B cell (primary cell): ENCODE measurements at regions not wholly inside any gene's neighbourhood (a gene's known extent, or its start where the extent isn't known, plus 50 kb on each side); places are given as distances from the start of the nearest gene placed in this dataset.

ENCODE experiments used
- ATAC-seq: fragments of 200-7000 bp; cut with Tn5 transposase; one replicate; pipeline ENCODE4 v1.10.0; 2021; ENCODE audit warnings: low read depth, mild to moderate bottlenecking, moderate number of reproducible peaks, moderate library complexity
- CTCF ChIA-PET: fragments of 350-600 bp; sonication (Branson Sonifier 250); formaldehyde crosslinking; loops from one replicate; lab custom pipeline; 2021; ENCODE audit warnings: antibody characterized with exemption, inconsistent platforms; lab: Charles Lee
- POLR2A ChIA-PET: fragments of 350-600 bp; sonication (Branson Sonifier 250); formaldehyde crosslinking; loops from one replicate; lab custom pipeline; 2021; ENCODE audit warnings: antibody characterized with exemption; lab: Charles Lee
- DNase-seq: peaks from one replicate; pipeline ENCODE4 v3.0.0; 2013
- H2AFZ ChIP-seq: 2 replicates; pipeline ENCODE4 v1.6.1; 2012; ENCODE audit warnings: mild to moderate bottlenecking, low read depth, low read length; ENCODE audit not compliant: insufficient read depth, poor library complexity, severe bottlenecking
- H3K27ac ChIP-seq, 2 donors: 1 replicate in 1 of 2; 2 replicates in 1 of 2; pipeline ENCODE4 v1.5.1; 2012 to 2013; ENCODE audit warnings: low read length in 2 of 2, mild to moderate bottlenecking in 2 of 2, moderate library complexity in 1 of 2
- H3K27me3 ChIP-seq, 4 experiments: fragments of 200-600 bp in 1 of 4; sonication (generic) in 1 of 4; replicated peaks in 1 of 4; 1 replicate in 2 of 4; 2 replicates in 2 of 4; pipeline versions ENCODE4 v1.6.1 to v1.7.0; 2013 to 2016; ENCODE audit warnings: low read length in 3 of 4, mild to moderate bottlenecking in 2 of 4, mixed read lengths in 1 of 4, moderate library complexity in 1 of 4; ENCODE audit not compliant: insufficient read depth in 4 of 4, control insufficient read depth in 3 of 4; ENCODE audit errors: control extremely low read depth in 1 of 4
- H3K36me3 ChIP-seq, 2 experiments: replicated peaks in 1 of 2; 1 replicate in 1 of 2; 2 replicates in 1 of 2; pipeline versions ENCODE4 v1.6.1 to v1.7.1; 2013; ENCODE audit warnings: low read length in 1 of 2; ENCODE audit not compliant: insufficient read depth in 2 of 2, control insufficient read depth in 1 of 2; ENCODE audit errors: control extremely low read depth in 1 of 2, extremely low read depth in 1 of 2
- H3K4me1 ChIP-seq, 2 donors: fragments of 200-600 bp in 1 of 2; sonication (generic) in 1 of 2; 1 replicate in 1 of 2; 2 replicates in 1 of 2; pipeline versions ENCODE4 v1.5.1 to v1.6.1; 2013 to 2017; ENCODE audit warnings: low read length in 2 of 2; ENCODE audit not compliant: control insufficient read depth in 2 of 2, insufficient read depth in 2 of 2
- H3K4me2 ChIP-seq: replicated peaks from 2 replicates; pipeline ENCODE3; 2012; ENCODE audit warnings: mild to moderate bottlenecking, low read depth, low read length; ENCODE audit not compliant: poor library complexity, severe bottlenecking
- H3K4me3 ChIP-seq, 5 experiments: fragments of 200-600 bp in 1 of 5; sonication (generic) in 1 of 5; 1 replicate in 3 of 5; 2 replicates in 2 of 5; pipeline versions ENCODE4 v1.5.1 to v1.7.0; 2011 to 2016; ENCODE audit warnings: low read length in 4 of 5, mild to moderate bottlenecking in 4 of 5, low read depth in 2 of 5, control low read depth in 1 of 5, moderate library complexity in 1 of 5; ENCODE audit not compliant: insufficient read depth in 1 of 5; ENCODE audit errors: control extremely low read depth in 1 of 5, extremely low read depth in 1 of 5
- H3K79me2 ChIP-seq: fragments of 200-600 bp; sonication (generic); one replicate; pipeline ENCODE4 v1.6.0; 2016; ENCODE audit warnings: low read length; ENCODE audit not compliant: control insufficient read depth, insufficient read depth
- H3K9ac ChIP-seq: fragments of 200-600 bp; sonication (generic); 2 replicates; pipeline ENCODE4 v1.6.1; 2017; ENCODE audit warnings: mild to moderate bottlenecking, low read length, moderate library complexity
- H3K9me3 ChIP-seq, 3 donors: one replicate each; pipeline versions ENCODE4 v1.6.1 to v1.7.1; 2013; ENCODE audit warnings: low read length in 2 of 3; ENCODE audit not compliant: control insufficient read depth in 2 of 3, insufficient read depth in 1 of 3; ENCODE audit errors: control extremely low read depth in 1 of 3
- H4K20me1 ChIP-seq: 2 replicates; pipeline ENCODE4 v1.6.0; 2012; ENCODE audit warnings: mild to moderate bottlenecking, low read length; ENCODE audit not compliant: insufficient read depth, control insufficient read depth, poor library complexity, severe bottlenecking
- H3K27ac Mint-ChIP-seq: one replicate; pipeline ENCODE4 v1.8.0; 2021; ENCODE audit warnings: mixed read lengths
- H3K27me3 Mint-ChIP-seq: one replicate; pipeline ENCODE4 v1.8.0; 2021; ENCODE audit warnings: mixed read lengths
- H3K4me1 Mint-ChIP-seq: one replicate; pipeline ENCODE4 v1.8.0; 2021; ENCODE audit warnings: mixed read lengths
- H3K4me3 Mint-ChIP-seq: one replicate; pipeline ENCODE4 v1.8.0; 2021; ENCODE audit warnings: mixed read lengths
- H3K9me3 Mint-ChIP-seq: one replicate; pipeline ENCODE4 v1.8.0; 2022; ENCODE audit warnings: mixed read lengths; ENCODE audit not compliant: insufficient read depth
- EZH2 ChIP-seq: IDR thresholded peaks from 2 replicates; pipeline ENCODE4 v1.6.1; 2012; ENCODE audit warnings: borderline replicate concordance, low read depth, mild to moderate bottlenecking, moderate library complexity, low read length; ENCODE audit not compliant: insufficient read depth, poor library complexity, severe bottlenecking
- WGBS: methylation state at CpG from one replicate; pipeline ENCODE4 v1.1.5; 2013; ENCODE audit warnings: missing lambda C conversion rate; ENCODE audit not compliant: insufficient coverage; 5-methylcytosine and 5-hydroxymethylcytosine counted together
- intact Hi-C: fragments of 100-400 bp; cut with micrococcal nuclease; formaldehyde crosslinking; loops from one replicate; pipeline ENCODE4 v1.10.0; 2022
- TF ChIP-seq, protein P1 (sequence below): fragments of 200-600 bp; IDR thresholded peaks from one replicate; pipeline ENCODE4 v1.8.0; 2022; ENCODE audit warnings: antibody characterized with exemption, mild to moderate bottlenecking

DNA sequence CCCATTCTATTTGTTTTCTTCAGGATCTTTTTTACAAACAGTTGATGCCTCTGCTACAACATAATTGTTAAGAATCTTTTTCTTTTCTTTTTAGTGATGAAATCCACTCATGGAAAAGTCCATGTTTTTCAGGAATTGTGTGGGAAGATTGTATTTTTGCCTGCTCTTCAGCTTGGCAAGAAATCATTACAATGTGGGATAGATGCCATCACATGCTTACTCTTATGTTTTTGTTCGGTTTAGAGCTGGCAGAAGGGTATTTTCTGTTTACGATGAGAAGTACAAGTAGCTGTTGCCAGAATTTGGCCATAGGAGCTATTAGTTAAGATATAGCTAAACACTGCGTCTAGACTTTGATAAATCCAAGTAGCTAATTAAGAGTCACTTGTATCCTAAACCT lies 2585.3 kb downstream of the ARAP2 start:
- intact Hi-C loops: no loop called here
- Histone ChIP-seq H3K9me3 (no peaks in the 10 kb centered on the region), H3K4me1 (no peaks in the 10 kb centered on the region), H3K27ac (no peak overlapping the region), H3K36me3 (no peaks in the 10 kb centered on the region), H3K4me2 (no peak overlapping the region), H3K4me3 (no peak overlapping the region), H4K20me1 (no peaks in the 10 kb centered on the region), H3K79me2 (no peaks in the 10 kb centered on the region), H2AFZ (no peak overlapping the region), H3K9ac (no peak overlapping the region), H3K27me3 (no peaks in the 10 kb centered on the region)
- CTCF ChIA-PET: no interaction called here
- DNase-seq (no peak), ATAC-seq (no peak)
- H3K27me3 Mint-ChIP-seq: no peaks in the 10 kb centered on the region
- H3K4me1 Mint-ChIP-seq: no peaks in the 10 kb centered on the region
- POLR2A ChIA-PET: no interaction called here
- no peak overlapping the region for H3K27ac Mint-ChIP-seq
- H3K9me3 Mint-ChIP-seq: peaks cover 3% of the 10 kb centered on the region
- H3K4me3 Mint-ChIP-seq: no peak overlapping the region
- 92% methylated on average over 2 of the region's 3 CpGs for WGBS
- TF ChIP-seq, protein P1, sequence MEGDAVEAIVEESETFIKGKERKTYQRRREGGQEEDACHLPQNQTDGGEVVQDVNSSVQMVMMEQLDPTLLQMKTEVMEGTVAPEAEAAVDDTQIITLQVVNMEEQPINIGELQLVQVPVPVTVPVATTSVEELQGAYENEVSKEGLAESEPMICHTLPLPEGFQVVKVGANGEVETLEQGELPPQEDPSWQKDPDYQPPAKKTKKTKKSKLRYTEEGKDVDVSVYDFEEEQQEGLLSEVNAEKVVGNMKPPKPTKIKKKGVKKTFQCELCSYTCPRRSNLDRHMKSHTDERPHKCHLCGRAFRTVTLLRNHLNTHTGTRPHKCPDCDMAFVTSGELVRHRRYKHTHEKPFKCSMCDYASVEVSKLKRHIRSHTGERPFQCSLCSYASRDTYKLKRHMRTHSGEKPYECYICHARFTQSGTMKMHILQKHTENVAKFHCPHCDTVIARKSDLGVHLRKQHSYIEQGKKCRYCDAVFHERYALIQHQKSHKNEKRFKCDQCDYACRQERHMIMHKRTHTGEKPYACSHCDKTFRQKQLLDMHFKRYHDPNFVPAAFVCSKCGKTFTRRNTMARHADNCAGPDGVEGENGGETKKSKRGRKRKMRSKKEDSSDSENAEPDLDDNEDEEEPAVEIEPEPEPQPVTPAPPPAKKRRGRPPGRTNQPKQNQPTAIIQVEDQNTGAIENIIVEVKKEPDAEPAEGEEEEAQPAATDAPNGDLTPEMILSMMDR: no peak
- no peak for TF ChIP-seq EZH2

DNA sequence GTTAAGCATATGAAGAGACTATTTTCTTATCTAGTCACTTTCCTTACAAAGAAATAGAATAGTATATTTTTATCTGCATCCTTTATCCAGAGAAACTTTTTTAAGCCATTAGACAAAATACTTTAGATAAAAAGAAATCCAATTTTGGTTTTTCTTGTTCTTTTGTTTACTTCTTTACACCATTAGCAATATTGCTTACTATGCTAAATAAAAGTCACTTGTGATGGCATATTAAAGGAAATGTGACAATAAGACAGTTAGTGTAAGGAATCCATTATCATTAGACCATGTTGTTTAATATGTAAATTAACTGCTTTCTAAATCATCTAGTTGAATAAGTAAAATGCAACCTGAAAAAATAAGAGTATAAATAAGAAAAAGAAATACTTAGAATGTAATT lies 2582.7 kb downstream of the ARAP2 start:
- no peaks in the 10 kb centered on the region for H3K27me3 ChIP-seq
- Mint-ChIP-seq H3K9me3 (peaks cover 3% of the 10 kb centered on the region), H3K4me3 (no peak overlapping the region), H3K4me1 (no peaks in the 10 kb centered on the region), H3K27ac (no peak overlapping the region), H3K27me3 (no peaks in the 10 kb centered on the region)
- H3K79me2 ChIP-seq: no peaks in the 10 kb centered on the region
- H3K36me3 ChIP-seq: no peaks in the 10 kb centered on the region
- H3K4me2 ChIP-seq: no peak overlapping the region
- H2AFZ ChIP-seq: no peak overlapping the region
- no peak for ATAC-seq
- ChIA-PET CTCF (no interaction called here), POLR2A (no interaction called here)
- H3K4me1 ChIP-seq: no peaks in the 10 kb centered on the region
- no peaks in the 10 kb centered on the region for H3K9me3 ChIP-seq
- no peaks in the 10 kb centered on the region for H4K20me1 ChIP-seq
- intact Hi-C loops: no loop called here
- no peak overlapping the region for H3K27ac ChIP-seq
- H3K4me3 ChIP-seq: no peak overlapping the region
- TF ChIP-seq EZH2: no peak
- TF ChIP-seq, protein P1: no peak
- DNase-seq: no peak
- H3K9ac ChIP-seq: no peak overlapping the region
